ENCODE measurements at regions not wholly inside any gene's neighbourhood (a gene's known extent, or its start where the extent isn't known, plus 50 kb on each side); places are given as distances from the start of the nearest gene placed in this dataset.

DNA sequence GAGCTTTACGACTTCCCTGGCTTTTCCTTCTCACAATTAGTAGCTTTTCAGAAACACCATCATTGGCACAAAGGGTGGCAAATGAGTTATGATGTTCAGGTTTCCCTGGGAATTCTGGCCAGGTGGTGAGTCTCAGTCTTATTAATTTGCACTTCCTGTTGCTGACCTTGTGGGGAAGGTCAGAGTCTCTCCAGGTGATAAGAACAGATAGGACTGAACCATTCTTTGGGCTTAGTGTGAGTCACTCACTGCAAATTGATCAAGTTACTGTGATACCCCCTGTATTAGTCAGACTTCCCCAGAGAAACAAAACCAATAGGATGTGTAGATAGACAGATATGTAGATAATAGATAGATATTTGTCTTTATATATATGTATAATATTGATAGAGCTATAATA, 53.8 kb upstream of the RANBP3L start:
- no peak for DNase-seq

DNA sequence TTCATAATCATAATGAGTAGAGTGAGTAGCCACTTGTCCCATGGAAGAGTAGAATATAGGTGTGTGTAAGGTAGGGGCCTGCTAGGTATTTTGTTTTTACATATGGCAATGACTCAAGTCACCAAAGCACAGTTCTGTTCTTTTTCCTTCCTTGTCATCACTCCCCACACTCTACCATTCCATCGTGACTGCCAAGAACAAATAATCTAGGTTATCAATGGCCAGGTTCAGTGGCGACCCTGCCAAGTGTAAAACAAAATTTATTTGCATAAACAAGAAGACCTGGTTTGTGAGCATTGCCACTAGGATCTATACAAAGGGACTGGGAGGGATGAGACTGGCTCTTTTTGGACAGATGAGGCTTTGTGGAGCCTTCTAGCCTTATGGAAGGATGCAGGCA, 55.2 kb upstream of the RANBP3L start:
- DNase-seq: no peak

- no peak for DNase-seq
These were observed 55.8 kb upstream of the RANBP3L start for GRCh38 chr5:36357391-36357975.

DNA sequence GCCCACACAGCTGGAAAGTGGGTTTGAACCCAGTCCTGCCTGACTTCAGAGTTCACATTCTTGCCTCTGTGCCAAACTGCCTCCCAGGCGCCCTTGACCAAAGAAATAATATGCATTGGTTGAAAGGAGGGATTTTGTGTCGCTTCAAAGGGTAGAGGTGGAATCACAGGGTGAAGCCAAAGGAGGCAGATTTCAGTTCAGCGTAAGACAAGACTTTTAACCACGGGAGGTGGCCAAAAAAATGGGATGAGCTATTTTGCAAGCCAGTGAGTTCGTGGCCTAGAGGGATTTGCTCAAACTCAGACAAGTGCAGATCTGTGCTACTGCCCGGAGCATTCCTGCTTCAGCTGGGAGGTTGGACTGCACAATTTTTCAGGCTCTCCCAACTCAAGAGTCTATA, 57.6 kb upstream of the RANBP3L start:
- no peak for DNase-seq

DNA sequence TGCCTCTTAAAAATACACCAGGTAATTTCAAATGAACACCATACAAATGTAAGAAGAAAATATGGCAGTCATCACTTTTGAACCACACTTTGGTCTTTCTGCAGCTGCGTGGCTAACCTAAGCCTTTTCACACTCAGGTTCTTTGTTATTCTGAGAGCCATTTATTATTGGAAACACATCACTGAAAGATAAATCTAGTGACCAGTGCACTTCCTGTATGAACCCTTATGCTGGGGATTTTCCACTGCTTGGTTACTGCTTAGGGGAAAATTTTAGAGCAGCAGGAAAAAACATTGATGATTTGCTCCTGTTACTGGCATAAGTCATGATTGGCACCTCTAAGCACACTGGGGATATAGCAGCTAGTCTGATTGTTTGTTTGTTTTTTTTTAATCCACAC, 58.6 kb upstream of the RANBP3L start:
- DNase-seq: no peak

GRCh38 chr5:36363101-36363500, 61.4 kb upstream of the RANBP3L start:
- no peak for DNase-seq

DNA sequence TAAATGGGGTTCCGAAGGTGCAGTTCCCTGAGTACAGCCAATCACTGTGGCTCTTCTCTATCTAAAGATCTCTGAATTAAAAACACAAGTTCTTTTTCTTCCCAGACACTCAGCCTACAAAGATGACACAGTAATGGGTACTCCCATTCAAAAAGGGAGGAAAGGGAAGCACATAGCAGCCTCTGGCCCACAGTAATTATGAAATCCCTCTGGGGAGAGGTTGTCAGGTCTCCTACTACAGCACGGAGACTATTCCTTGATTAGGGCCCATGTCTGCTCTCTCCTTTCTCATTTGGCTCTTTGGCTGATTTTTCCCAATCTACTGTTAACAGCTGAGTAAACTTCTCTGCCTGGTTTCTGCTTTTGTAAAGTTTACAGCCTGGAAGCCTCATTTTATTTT, 62.0 kb upstream of the RANBP3L start:
- no peak for DNase-seq

- no peak for DNase-seq
These were observed 62.8 kb upstream of the RANBP3L start for GRCh38 chr5:36364473-36364872.

- DNase-seq: no peak
These were observed 64.2 kb upstream of the RANBP3L start for GRCh38 chr5:36365896-36366295.

DNA sequence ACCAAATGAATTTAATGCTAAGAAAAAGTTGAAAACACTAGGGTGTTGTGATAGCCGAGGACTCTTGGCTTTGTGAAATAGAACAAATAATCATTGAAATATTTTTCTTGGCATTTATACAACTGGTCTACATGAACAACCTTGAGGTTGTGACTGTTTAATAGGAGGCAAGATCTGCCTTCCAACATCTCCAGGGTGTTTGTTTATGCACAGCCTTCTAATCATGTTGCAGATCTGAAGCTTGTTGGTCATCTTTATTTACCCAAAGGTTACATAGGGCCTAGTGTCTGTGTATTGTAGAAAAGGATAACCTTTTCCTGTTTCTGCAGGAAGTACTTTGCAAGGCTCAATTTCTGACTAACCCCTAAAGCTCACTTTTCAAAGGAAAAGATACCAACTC, 65.2 kb upstream of the RANBP3L start:
- no peak for DNase-seq

DNA sequence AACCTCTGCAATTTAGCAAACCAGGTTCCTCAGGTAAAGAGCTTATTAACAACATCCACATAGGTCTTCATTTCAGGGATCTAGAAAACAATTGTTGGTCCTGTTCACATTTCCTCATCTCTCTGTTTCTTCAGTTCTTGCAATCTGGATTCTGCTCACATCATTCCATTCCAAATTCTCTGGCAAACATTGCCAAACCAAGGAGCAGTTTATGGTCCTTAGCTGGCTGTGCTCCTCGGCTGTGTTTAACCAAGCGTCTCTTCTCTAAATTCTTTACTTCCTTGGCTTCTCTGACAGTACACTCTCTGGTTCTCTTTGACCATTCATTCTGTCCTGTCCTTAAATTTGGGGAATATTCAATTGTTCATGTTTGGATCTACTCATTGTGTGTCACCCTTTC, 65.8 kb upstream of the RANBP3L start:
- no peak for DNase-seq

- DNase-seq: no peak
These were observed 67.6 kb upstream of the RANBP3L start for GRCh38 chr5:36369219-36369690.

GRCh38 chr5:36370073-36370472, 68.4 kb upstream of the RANBP3L start:
- DNase-seq: no peak

DNA sequence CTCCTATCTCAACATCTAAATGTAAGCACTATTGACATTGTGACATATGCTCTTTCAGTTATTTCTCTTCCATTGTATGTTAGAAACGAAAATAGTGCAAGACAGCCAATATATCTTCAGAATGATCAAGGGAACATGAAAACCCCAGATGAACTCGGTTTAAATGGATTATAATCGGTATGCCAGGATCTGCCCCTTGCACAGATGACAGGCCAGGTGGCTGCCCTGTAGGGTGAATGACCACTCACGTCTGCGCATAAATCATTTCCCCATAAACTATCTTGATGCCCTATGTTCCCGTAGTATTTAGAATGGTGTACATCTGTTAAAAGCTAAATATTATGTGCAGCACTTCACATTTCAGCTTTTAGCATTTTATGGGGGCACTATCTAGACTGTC, 69.7 kb upstream of the RANBP3L start:
- DNase-seq: no peak

- no peak for DNase-seq
These were observed 71.9 kb upstream of the RANBP3L start for GRCh38 chr5:36373527-36374086.

- DNase-seq: no peak
These were observed 72.7 kb upstream of the RANBP3L start for GRCh38 chr5:36374266-36374862.

- DNase-seq: no peak
These were observed 75.5 kb upstream of the RANBP3L start for GRCh38 chr5:36377192-36377591.

GRCh38 chr5:36378551-36378950, 76.8 kb upstream of the RANBP3L start:
- no peak for DNase-seq

GRCh38 chr5:36382890-36383289, 81.2 kb upstream of the RANBP3L start:
- no peak for DNase-seq

DNA sequence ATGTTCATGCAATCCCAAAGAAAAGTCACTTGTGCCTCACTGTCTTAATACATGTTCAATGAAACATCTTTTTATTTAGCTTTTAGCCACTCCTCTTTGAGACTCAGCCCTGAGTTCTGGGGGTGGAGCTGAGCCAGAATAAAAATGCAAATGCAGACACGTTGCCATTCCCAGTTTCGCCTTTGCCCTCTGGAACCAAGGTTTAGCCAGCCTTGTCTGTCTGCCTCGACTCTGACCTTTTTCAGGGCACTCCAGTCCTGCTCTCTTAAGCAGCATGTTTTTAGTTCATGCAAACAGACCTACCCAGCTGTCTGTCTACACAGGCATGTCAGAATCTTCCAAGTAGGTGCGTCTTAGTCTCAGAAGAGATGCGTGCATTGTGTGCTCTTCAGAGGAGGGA, 82.2 kb upstream of the RANBP3L start:
- no peak for DNase-seq

GRCh38 chr5:36384845-36385244, 83.1 kb upstream of the RANBP3L start:
- no peak for DNase-seq

DNA sequence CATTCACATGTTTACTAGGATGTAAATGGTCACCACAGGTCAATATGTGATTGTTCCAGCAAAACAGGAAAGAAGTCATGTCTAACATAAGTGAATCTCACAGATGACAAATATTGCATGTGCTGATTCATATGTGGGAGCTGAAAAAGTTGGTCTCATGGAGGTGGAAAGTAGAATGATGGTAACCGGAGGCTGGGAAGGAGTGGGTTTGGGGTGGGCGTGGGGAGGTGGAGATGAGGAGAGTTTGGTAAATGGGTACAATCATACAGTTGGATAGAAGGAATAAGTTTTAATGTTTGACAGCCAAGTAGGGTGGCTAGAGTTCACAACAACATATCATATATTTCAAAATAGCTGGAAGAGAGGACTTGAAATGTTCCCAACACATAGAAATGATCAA, 83.8 kb upstream of the RANBP3L start:
- DNase-seq: no peak

DNA sequence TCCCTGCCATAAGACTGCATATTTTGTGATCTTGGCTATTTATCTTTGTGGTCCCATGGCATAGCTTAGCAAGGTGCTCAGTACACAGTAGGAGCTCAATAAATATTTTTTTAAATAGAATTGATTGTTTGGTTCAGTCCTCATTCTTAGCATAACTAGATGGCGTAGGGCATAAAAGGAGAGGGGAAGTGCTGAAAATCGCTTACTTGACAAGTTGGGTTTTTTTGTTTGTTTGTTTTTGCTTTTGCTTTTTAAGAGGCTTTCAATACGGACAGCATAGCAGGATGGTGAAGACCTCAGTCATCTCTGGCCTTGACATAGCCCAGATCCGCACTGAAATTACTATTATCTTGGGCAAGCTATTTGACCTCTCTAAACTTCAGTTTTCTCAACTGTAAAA, 86.6 kb upstream of the RANBP3L start:
- DNase-seq: no peak

GRCh38 chr5:36389245-36389644, 87.5 kb upstream of the RANBP3L start:
- DNase-seq: no peak

DNA sequence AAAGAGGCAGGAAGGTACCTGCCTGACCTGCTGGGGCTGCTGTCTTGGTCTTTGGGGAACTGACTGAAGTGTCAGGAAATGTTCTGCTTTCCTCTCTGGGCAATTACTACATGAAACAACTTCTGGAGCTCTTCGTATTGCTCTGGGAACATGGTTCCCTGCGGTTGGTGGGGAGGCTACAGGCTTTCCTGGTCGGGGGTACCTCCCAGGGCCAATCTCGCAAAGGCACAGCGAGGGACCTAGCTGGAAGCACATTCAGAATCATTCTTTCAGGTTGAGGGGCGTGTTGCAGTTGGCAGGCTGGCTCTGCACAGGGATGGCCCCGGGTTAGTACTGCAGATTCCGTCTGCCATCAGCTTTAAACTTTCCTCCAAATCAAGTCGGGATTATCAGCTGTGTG, 88.9 kb upstream of the RANBP3L start:
- no peak for DNase-seq

All from NCI-H1048 (cell line).